A673 (cell line): ENCODE measurements at regions not wholly inside any gene's neighbourhood (a gene's known extent, or its start where the extent isn't known, plus 50 kb on each side); places are given as distances from the start of the nearest gene placed in this dataset.

ENCODE experiments used
- BruUV-seq: library from RNA; stranded (reverse); fragments of 400-500 nt; replicated peaks from 2 replicates; lab custom pipeline; 2021; lab: Mats Ljungman, UMichigan
- CTCF ChIA-PET: fragments of 300-600 bp; sonication (Branson Sonifier 250); formaldehyde crosslinking; loops from one replicate; lab custom pipeline; 2022; ENCODE audit warnings: antibody characterized with exemption; lab: Charles Lee
- POLR2A ChIA-PET: fragments of 300-600 bp; sonication (Branson Sonifier 250); formaldehyde crosslinking; loops from one replicate; lab custom pipeline; 2022; ENCODE audit warnings: antibody characterized with exemption; ENCODE audit not compliant: low non-redundant PET; lab: Charles Lee
- DNase-seq: peaks from one replicate; pipeline ENCODE4 v3.0.0-alpha.2; 2015; ENCODE audit warnings: low spot score
- H3K27ac ChIP-seq: fragments of 200-600 bp; sonication (generic); 2 replicates; pipeline ENCODE4 v1.5.1; 2016; ENCODE audit warnings: mixed run types, low read depth, mild to moderate bottlenecking, mixed read lengths, antibody characterized with exemption, low read length; ENCODE audit not compliant: poor library complexity, severe bottlenecking
- H3K27me3 ChIP-seq: fragments of 200-600 bp; sonication (generic); replicated peaks from 2 replicates; pipeline ENCODE4 v1.6.1; 2017; ENCODE audit warnings: mixed run types, low read depth, mild to moderate bottlenecking, mixed read lengths, antibody characterized with exemption, low read length; ENCODE audit not compliant: insufficient read depth, poor library complexity
- H3K36me3 ChIP-seq: fragments of 200-600 bp; sonication (generic); 2 replicates; pipeline ENCODE4 v1.6.1; 2016; ENCODE audit warnings: mixed run types, mild to moderate bottlenecking, mixed read lengths, antibody characterized with exemption, low read length; ENCODE audit not compliant: insufficient read depth, poor library complexity, severe bottlenecking
- H3K4me1 ChIP-seq: fragments of 200-600 bp; sonication (generic); 2 replicates; pipeline ENCODE4 v1.6.1; 2017; ENCODE audit warnings: mixed run types, mild to moderate bottlenecking, mixed read lengths, antibody characterized with exemption, low read length; ENCODE audit not compliant: insufficient read depth, poor library complexity, severe bottlenecking
- H3K4me3 ChIP-seq: fragments of 200-600 bp; sonication (generic); 2 replicates; pipeline ENCODE4 v1.5.1; 2016; ENCODE audit warnings: low read depth, mixed run types, mild to moderate bottlenecking, mixed read lengths, low read length; ENCODE audit not compliant: poor library complexity, severe bottlenecking
- H3K9me3 ChIP-seq: fragments of 200-600 bp; sonication (generic); 2 replicates; pipeline ENCODE4 v1.6.1; 2016; ENCODE audit warnings: mixed run types, low read depth, mild to moderate bottlenecking, mixed read lengths, antibody characterized with exemption, low read length; ENCODE audit not compliant: poor library complexity, severe bottlenecking
- CTCF ChIP-seq: fragments of 300-800, 200-600 bp; sonication (generic); conservative IDR thresholded peaks from 2 replicates; pipeline ENCODE4 v1.5.1; 2017; ENCODE audit warnings: low read depth, mild to moderate bottlenecking, antibody characterized with exemption, low read length, moderate library complexity, mixed read lengths
- EZH2 ChIP-seq: fragments of 200-600 bp; sonication (generic); IDR thresholded peaks from 2 replicates; pipeline ENCODE4 v1.6.1; 2017; ENCODE audit warnings: borderline replicate concordance, low read depth, mild to moderate bottlenecking, mixed read lengths, antibody characterized with exemption, low read length; ENCODE audit not compliant: poor library complexity, severe bottlenecking
- intact Hi-C: fragments of 100-400 bp; cut with micrococcal nuclease; formaldehyde crosslinking; loops from one replicate; pipeline ENCODE4 v1.10.0; 2022; ENCODE audit not compliant: unreplicated experiment

DNA sequence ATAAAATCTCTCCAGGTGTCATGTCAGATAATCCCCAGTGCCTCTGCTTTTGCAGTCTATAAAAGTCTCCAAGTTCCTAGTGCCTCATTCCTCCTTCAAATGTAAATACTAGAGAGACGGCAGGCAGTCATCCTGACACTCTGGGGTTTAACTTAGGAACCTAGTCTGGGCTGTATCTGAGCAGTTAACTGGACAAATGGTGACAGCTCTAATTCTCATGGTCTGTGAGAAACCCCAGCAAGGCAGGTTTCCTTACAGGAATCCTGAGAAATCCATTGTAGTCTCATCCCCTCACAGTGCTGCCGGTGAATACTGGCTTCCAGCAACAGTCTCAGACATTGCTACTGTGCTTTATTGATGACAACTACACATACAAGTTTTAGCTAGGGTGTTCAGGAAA, 246.8 kb downstream of the SNCA start:
- H3K27me3 ChIP-seq = no peaks in the 10 kb centered on the region
- no peaks in the 10 kb centered on the region for H3K9me3 ChIP-seq
- no peak for DNase-seq
- ChIA-PET CTCF (no interaction called here), POLR2A (no interaction called here)
- no peak overlapping the region for H3K27ac ChIP-seq
- no peak overlapping the region for H3K4me3 ChIP-seq
- no peaks in the 10 kb centered on the region for H3K36me3 ChIP-seq
- BruUV-seq = no TSS peak
- intact Hi-C loops = loop anchor here (10.0 kb wide), 1 partner anchor 315 kb away; no protein-coding TSS in a partner anchor
- no peak for TF ChIP-seq CTCF
- H3K4me1 ChIP-seq = no peaks in the 10 kb centered on the region

DNA sequence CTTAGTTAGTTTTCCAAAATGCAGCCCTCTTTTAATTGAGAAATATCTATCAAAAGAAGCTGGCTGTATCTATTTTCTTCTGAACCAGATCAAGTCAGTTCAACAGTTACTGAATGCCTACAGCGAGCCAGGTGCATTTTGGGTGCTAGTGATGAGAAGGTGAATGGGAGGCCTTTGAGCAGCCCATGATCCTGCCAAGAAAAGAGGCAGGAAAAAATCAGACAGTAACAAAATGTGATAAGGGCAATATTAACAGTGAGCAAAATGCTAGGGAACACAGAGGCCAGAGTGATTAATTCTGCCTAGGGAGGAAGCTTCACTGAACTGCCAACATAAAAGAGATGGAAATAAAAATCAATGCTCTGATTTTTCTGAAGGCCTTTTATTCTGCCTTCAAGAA, 248.5 kb downstream of the SNCA start:
- H3K27me3 ChIP-seq = no peaks in the 10 kb centered on the region
- no peaks in the 10 kb centered on the region for H3K4me1 ChIP-seq
- ChIA-PET POLR2A (no interaction called here), CTCF (no interaction called here)
- no peak overlapping the region for H3K4me3 ChIP-seq
- no peak overlapping the region for H3K27ac ChIP-seq
- H3K36me3 ChIP-seq = no peaks in the 10 kb centered on the region
- no TSS peak for BruUV-seq
- no peak for DNase-seq
- H3K9me3 ChIP-seq = no peaks in the 10 kb centered on the region
- intact Hi-C loops = loop anchor here (5.0 kb wide), 1 partner anchor 76 kb away; no protein-coding TSS in a partner anchor
- no peak for TF ChIP-seq CTCF
- TF ChIP-seq EZH2 = no peak

DNA sequence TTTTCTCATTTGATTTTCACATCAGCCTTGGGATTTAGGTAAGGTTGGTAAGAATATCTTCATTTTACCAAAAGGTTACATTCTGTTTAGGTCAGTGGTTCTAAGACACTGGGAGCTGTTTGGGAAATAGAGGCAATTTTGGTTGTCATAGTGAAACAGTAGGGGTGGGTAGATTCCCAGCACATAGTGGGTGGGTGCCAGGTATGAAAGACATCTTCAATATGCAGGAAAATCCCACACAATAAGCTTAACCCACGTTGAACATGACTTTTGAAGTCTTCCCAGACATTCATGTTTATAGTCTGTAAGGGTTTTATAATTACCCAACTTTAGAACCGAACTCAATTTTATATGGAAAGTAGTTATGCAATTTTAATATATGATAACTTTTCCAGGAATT, 249.6 kb downstream of the SNCA start:
- H3K4me3 ChIP-seq = no peak overlapping the region
- CTCF ChIA-PET = no interaction called here
- no peaks in the 10 kb centered on the region for H3K4me1 ChIP-seq
- no peak for DNase-seq
- H3K27ac ChIP-seq = no peak overlapping the region
- POLR2A ChIA-PET = no interaction called here
- intact Hi-C loops = loop anchor here (5.0 kb wide), 1 partner anchor 75 kb away; no protein-coding TSS in a partner anchor
- H3K9me3 ChIP-seq = no peaks in the 10 kb centered on the region
- TF ChIP-seq CTCF = no peak
- no peak for TF ChIP-seq EZH2
- H3K27me3 ChIP-seq = no peaks in the 10 kb centered on the region
- no TSS peak for BruUV-seq
- H3K36me3 ChIP-seq = no peaks in the 10 kb centered on the region
